ENCODE measurements at regions not wholly inside any gene's neighbourhood (a gene's known extent, or its start where the extent isn't known, plus 50 kb on each side); places are given as distances from the start of the nearest gene placed in this dataset.

DNA sequence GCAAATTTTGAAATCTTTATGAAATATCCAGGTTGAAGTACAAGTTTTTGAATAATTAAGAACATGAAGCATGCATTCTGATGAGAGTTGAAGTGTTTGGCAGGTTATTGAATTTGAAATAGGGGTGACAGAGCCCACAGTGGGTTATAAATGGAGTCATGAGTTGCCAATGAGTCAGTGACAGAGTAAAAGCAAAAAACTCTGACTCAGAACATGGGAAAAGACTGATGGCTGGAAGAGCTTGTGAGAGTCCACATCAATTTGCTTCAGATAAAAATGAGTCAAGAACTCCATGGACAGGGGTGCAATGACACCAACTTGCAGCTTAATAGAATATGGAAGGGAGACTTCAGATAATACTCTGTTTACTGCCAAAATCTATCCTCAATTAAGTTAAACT, 105.3 kb downstream of the SLC6A15 start:
- no peaks in the 10 kb centered on the region for H3K36me3 Mint-ChIP-seq
- TF ChIP-seq, protein P1, sequence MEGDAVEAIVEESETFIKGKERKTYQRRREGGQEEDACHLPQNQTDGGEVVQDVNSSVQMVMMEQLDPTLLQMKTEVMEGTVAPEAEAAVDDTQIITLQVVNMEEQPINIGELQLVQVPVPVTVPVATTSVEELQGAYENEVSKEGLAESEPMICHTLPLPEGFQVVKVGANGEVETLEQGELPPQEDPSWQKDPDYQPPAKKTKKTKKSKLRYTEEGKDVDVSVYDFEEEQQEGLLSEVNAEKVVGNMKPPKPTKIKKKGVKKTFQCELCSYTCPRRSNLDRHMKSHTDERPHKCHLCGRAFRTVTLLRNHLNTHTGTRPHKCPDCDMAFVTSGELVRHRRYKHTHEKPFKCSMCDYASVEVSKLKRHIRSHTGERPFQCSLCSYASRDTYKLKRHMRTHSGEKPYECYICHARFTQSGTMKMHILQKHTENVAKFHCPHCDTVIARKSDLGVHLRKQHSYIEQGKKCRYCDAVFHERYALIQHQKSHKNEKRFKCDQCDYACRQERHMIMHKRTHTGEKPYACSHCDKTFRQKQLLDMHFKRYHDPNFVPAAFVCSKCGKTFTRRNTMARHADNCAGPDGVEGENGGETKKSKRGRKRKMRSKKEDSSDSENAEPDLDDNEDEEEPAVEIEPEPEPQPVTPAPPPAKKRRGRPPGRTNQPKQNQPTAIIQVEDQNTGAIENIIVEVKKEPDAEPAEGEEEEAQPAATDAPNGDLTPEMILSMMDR (conservative IDR thresholded peaks at IDR 0.05) = no peak
- H3K4me3 Mint-ChIP-seq = no peak overlapping the region
- no peaks in the 10 kb centered on the region for H3K9me3 Mint-ChIP-seq
- no peak for DNase-seq (ENCODE audit: extremely low spot score, unreplicated experiment)
- H3K27ac Mint-ChIP-seq = no peak overlapping the region
- H3K4me1 Mint-ChIP-seq (ENCODE audit: unreplicated experiment) = peaks cover 7% of the 10 kb centered on the region
- H3K27me3 Mint-ChIP-seq = peaks cover 7% of the 10 kb centered on the region

DNA sequence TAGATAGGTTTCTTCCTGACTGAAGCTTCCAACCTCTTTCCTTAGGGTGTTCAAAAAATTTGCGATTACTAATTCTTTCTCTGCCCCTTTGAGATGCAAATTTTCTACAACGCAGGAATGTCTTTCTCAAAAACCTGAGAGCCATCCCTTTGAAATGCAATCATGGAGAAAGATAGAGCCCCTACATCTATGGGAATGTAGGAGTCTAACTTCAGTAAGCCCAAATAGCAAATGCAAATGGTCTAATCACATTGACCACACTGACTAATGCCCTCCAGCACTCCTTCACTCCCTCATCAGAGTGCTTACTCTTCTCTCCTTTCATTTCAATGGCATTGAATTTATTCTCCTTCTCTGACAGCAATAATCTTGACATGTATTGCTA, 107.1 kb downstream of the SLC6A15 start:
- Mint-ChIP-seq H3K4me3 (no peak overlapping the region), H3K36me3 (no peaks in the 10 kb centered on the region), H3K9me3 (no peaks in the 10 kb centered on the region), H3K27me3 (peaks cover 7% of the 10 kb centered on the region), H3K27ac (no peak overlapping the region), H3K4me1 (ENCODE audit: unreplicated experiment) (peaks cover 7% of the 10 kb centered on the region)
- TF ChIP-seq, protein P1 (conservative IDR thresholded peaks at IDR 0.05) = no peak
- no peak for DNase-seq (ENCODE audit: extremely low spot score, unreplicated experiment)

DNA sequence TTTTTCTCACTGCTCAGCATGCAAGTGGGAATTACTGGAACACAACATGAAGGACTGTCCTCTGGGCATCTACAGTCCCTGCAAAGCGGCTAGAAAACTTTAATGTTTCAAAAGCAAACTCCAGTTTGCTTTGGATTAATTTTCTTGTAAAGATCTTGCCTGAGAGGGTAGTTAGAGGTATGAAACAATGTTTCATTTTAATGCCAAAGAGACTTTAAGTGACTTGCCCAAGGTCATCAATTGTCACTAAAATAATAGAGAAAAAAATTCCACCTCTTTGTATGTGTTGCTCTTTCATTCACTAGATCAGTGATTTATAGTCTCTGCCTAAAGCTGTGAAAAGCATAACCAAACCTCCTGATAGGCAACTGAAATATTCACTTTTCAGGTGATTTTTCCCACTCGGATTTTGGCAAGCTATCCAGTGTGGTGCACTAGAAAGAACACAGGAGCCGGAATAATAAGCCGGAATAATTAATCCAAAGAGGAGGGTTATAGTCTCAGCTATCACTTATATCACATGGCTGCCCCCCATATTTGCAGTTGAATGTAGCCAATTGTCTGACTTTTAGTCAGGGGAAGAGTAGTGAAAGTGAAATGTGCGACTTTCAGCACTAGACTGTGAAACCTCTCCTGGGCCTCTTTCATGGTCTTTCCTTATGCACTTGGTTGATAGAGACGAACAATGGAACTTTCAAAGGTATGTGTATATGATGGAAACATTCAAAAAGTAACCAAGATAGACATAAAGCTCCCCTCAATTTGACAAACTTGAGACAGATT, 107.7 kb downstream of the SLC6A15 start:
- peaks cover 7% of the 10 kb centered on the region for H3K27me3 Mint-ChIP-seq
- H3K27ac Mint-ChIP-seq = no peak overlapping the region
- H3K36me3 Mint-ChIP-seq = no peaks in the 10 kb centered on the region
- peaks cover 7% of the 10 kb centered on the region for H3K4me1 Mint-ChIP-seq (ENCODE audit: unreplicated experiment)
- H3K4me3 Mint-ChIP-seq = no peak overlapping the region
- TF ChIP-seq, protein P1 (conservative IDR thresholded peaks at IDR 0.05) = no peak
- no peaks in the 10 kb centered on the region for H3K9me3 Mint-ChIP-seq
- DNase-seq (ENCODE audit: extremely low spot score, unreplicated experiment) = no peak

DNA sequence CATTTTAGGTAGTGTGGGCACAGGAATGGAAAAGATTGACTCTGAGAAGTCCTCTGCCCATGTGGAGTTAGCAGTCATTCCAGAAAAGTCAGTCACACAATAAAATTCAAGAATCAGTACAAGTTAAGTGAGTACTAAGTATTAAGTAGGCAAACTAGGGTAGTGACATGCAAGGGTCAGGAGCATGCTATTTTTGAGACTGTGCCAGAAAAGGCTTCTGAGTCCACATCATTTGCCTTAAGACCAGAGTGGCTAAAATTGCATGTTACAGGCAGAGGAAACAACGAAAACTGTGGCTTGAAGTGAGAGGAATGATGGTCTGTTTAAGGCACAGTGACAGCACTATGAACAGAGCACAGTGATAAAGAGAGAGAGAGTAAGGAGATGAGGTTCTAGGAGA, 108.9 kb downstream of the SLC6A15 start:
- Mint-ChIP-seq H3K36me3 (no peaks in the 10 kb centered on the region), H3K9me3 (peaks cover 4% of the 10 kb centered on the region), H3K27ac (no peak overlapping the region), H3K27me3 (peaks cover 7% of the 10 kb centered on the region), H3K4me1 (ENCODE audit: unreplicated experiment) (peaks cover 7% of the 10 kb centered on the region), H3K4me3 (no peak overlapping the region)
- TF ChIP-seq, protein P1 (conservative IDR thresholded peaks at IDR 0.05) = no peak
- no peak for DNase-seq (ENCODE audit: extremely low spot score, unreplicated experiment)

DNA sequence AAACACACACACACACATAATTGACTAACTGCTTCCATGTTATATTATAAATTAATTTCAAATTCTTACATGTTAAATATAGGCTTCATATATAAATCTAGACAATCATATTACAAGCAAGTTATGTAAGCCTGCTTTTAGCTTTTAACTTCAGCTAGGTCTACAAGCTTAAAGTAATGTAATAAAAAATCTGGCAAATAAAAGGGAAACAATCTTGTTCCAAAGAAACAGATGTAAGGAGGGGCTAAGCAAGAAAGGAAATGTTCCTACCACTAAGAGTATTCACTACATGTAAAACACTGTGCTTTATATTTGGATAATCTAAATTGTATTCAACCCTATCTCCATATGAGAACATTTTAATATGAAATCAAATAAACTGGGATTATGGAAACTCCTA, 110.4 kb downstream of the SLC6A15 start:
- Mint-ChIP-seq H3K36me3 (no peaks in the 10 kb centered on the region), H3K9me3 (peaks cover 10% of the 10 kb centered on the region), H3K4me1 (ENCODE audit: unreplicated experiment) (peaks cover 7% of the 10 kb centered on the region), H3K4me3 (no peak overlapping the region), H3K27me3 (peaks cover 7% of the 10 kb centered on the region), H3K27ac (no peak overlapping the region)
- DNase-seq (ENCODE audit: extremely low spot score, unreplicated experiment) = no peak
- TF ChIP-seq, protein P1 (conservative IDR thresholded peaks at IDR 0.05) = no peak

All from type B pancreatic cell (in vitro differentiated cells).